ENCODE measurements at regions not wholly inside any gene's neighbourhood (a gene's known extent, or its start where the extent isn't known, plus 50 kb on each side); places are given as distances from the start of the nearest gene placed in this dataset.

- no TSS peak for BruUV-seq (replicated peaks)
These were observed 199.7 kb upstream of the LRTM1 start for GRCh38 chr3:55127565-55127964.

GRCh38 chr3:55124371-55124770 is 196.5 kb upstream of the LRTM1 start:
- H3K9me3 ChIP-seq (replicated peaks; ENCODE audit: control insufficient read depth, insufficient read depth, low read length) = no peaks in the 10 kb centered on the region
- H3K79me2 ChIP-seq (ENCODE audit: control insufficient read depth, insufficient read depth, low read length) = no peaks in the 10 kb centered on the region
- H3K4me2 ChIP-seq (ENCODE audit: control insufficient read depth, insufficient read depth) = no peak overlapping the region
- H3K27me3 ChIP-seq (replicated peaks in 1 of 2; ENCODE audit: control insufficient read depth in 2 of 2, insufficient read depth in 2 of 2, low read length in 1 of 2) = no peaks in the 10 kb centered on the region; a peak in 1 of 4 replicates
- BruUV-seq (replicated peaks) = no TSS peak
- intact Hi-C loops (cut with micrococcal nuclease; ENCODE audit: unreplicated experiment) (no loop called here), in situ Hi-C loops (cut with MboI) (no loop called here)
- RAD21 ChIA-PET (ENCODE audit: unreplicated experiment) = no interaction called here
- no peak overlapping the region for H3K9ac ChIP-seq (ENCODE audit: control insufficient read depth, insufficient read depth, low read length)
- ATAC-seq (no peak), DNase-seq (ENCODE audit: low read depth, low spot score) (no peak), FAIRE-seq (no peak)
- H3K27ac ChIP-seq (ENCODE audit: control insufficient read depth, insufficient read depth) = no peak overlapping the region
- WGBS (ENCODE audit: insufficient coverage, insufficient replicate concordance, low lambda C conversion rate, missing lambda C conversion rate) = 21% methylated on average over 4 of the region's 4 CpGs
- CTCF ChIA-PET = no interaction called here
- H4K20me1 ChIP-seq (ENCODE audit: control insufficient read depth, insufficient read depth) = no peaks in the 10 kb centered on the region
- SMC1A ChIA-PET (ENCODE audit: uncharacterized antibody, unreplicated experiment) = no interaction called here
- no peak overlapping the region for H2AFZ ChIP-seq (ENCODE audit: control insufficient read depth, low read depth, low read length)
- no peaks in the 10 kb centered on the region for H3K36me3 ChIP-seq (ENCODE audit: control insufficient read depth in 2 of 2, insufficient read depth in 2 of 2, low read length in 1 of 2)
- POLR2A ChIA-PET = no interaction called here
- H3K4me1 ChIP-seq (ENCODE audit: control insufficient read depth, insufficient read depth, low read length) = no peaks in the 10 kb centered on the region
- H3K4me3 ChIP-seq = no peak overlapping the region
- TF ChIP-seq SUZ12 (IDR thresholded peaks at IDR 0.05; ENCODE audit: unreplicated experiment) (no peak), CEBPZ (IDR thresholded peaks at IDR 0.05; ENCODE audit: low read depth, low read length) (no peak), TBL1XR1 (IDR thresholded peaks at IDR 0.05; ENCODE audit: low read depth, low read length) (no peak), E2F8 (IDR thresholded peaks at IDR 0.05; ENCODE audit: low read depth, partially characterized antibody) (no peak), TARDBP (IDR thresholded peaks at IDR 0.05; ENCODE audit: borderline replicate concordance) (no peak), SMAD5 (IDR thresholded peaks at IDR 0.05; ENCODE audit: low read depth) (no peak), NFYB (IDR thresholded peaks at IDR 0.05; ENCODE audit: insufficient read depth, low read depth, low read length) (no peak), SREBF2 (IDR thresholded peaks at IDR 0.05; ENCODE audit: low read length) (no peak), TCF3 (IDR thresholded peaks at IDR 0.05; ENCODE audit: borderline replicate concordance, insufficient read depth, low read depth, low read length) (no peak), EGR1 (IDR thresholded peaks at IDR 0.05; ENCODE audit: borderline replicate concordance in 1 of 2, low read depth in 2 of 2, low read length in 2 of 2) (no peak), PML (IDR thresholded peaks at IDR 0.05; ENCODE audit: low read length) (no peak)

More at GRCh38 chr3:55127565-55127964, 199.7 kb upstream of the LRTM1 start:
- ChIA-PET SMC1A (ENCODE audit: uncharacterized antibody, unreplicated experiment) (no interaction called here), CTCF (no interaction called here), POLR2A (no interaction called here), RAD21 (ENCODE audit: unreplicated experiment) (no interaction called here)
- ATAC-seq (no peak), DNase-seq (ENCODE audit: low read depth, low spot score) (no peak), FAIRE-seq (no peak)
- Histone ChIP-seq H3K4me2 (ENCODE audit: control insufficient read depth, insufficient read depth) (no peak overlapping the region), H3K27ac (ENCODE audit: control insufficient read depth, insufficient read depth) (no peak overlapping the region), H3K4me3 (no peak overlapping the region), H3K27me3 (replicated peaks in 1 of 2; ENCODE audit: control insufficient read depth in 2 of 2, insufficient read depth in 2 of 2, low read length in 1 of 2) (no peaks in the 10 kb centered on the region; a peak in 1 of 4 replicates), H3K9ac (ENCODE audit: control insufficient read depth, insufficient read depth, low read length) (no peak overlapping the region), H3K9me3 (replicated peaks; ENCODE audit: control insufficient read depth, insufficient read depth, low read length) (no peaks in the 10 kb centered on the region), H2AFZ (ENCODE audit: control insufficient read depth, low read depth, low read length) (no peak overlapping the region), H3K36me3 (ENCODE audit: control insufficient read depth in 2 of 2, insufficient read depth in 2 of 2, low read length in 1 of 2) (no peaks in the 10 kb centered on the region), H4K20me1 (ENCODE audit: control insufficient read depth, insufficient read depth) (no peaks in the 10 kb centered on the region), H3K4me1 (ENCODE audit: control insufficient read depth, insufficient read depth, low read length) (no peaks in the 10 kb centered on the region), H3K79me2 (ENCODE audit: control insufficient read depth, insufficient read depth, low read length) (no peaks in the 10 kb centered on the region)
- intact Hi-C loops (cut with micrococcal nuclease; ENCODE audit: unreplicated experiment) = no loop called here
- 18% methylated on average over 4 of the region's 4 CpGs for WGBS (ENCODE audit: insufficient coverage, insufficient replicate concordance, low lambda C conversion rate, missing lambda C conversion rate)
- TF ChIP-seq RELA (IDR thresholded peaks at IDR 0.05; ENCODE audit: borderline replicate concordance, partially characterized antibody) (no peak), SUZ12 (IDR thresholded peaks at IDR 0.05; ENCODE audit: unreplicated experiment) (no peak), SP1 (IDR thresholded peaks at IDR 0.05; ENCODE audit: low read depth, low read length) (no peak), NFYA (IDR thresholded peaks at IDR 0.05; ENCODE audit: borderline replicate concordance, low read depth, low read length) (no peak), ASH2L (IDR thresholded peaks at IDR 0.05; ENCODE audit: borderline replicate concordance, low read depth) (no peak)
- in situ Hi-C loops (cut with MboI) = no loop called here

Data from GM12878 (cell line).